Thyroid gland (tissue), 4 donors: ENCODE measurements at regions not wholly inside any gene's neighbourhood (a gene's known extent, or its start where the extent isn't known, plus 50 kb on each side); places are given as distances from the start of the nearest gene placed in this dataset.
"Not testable (repeated sequence)": the region's sequence is repeated elsewhere in the genome, so short reads cannot be mapped to it uniquely, and the experiment has no call there.

Experiments
- POLR2A ChIP-seq, 2 donors: fragments of 450-650 bp; IDR thresholded peaks; one replicate each; pipeline ENCODE4 v1.6.1; 2017; ENCODE audit warnings: antibody characterized with exemption in 2 of 2, mild to moderate bottlenecking in 2 of 2, moderate library complexity in 1 of 2
- TF ChIP-seq, protein P1 (sequence below), 6 experiments: fragments of 200-600 bp in 3 of 6; fragments of 450-650 bp in 3 of 6; sonication (generic) in 3 of 6; IDR thresholded peaks; one replicate each; pipeline ENCODE4 v1.5.1; 2016 to 2019; ENCODE audit warnings: antibody characterized with exemption in 6 of 6, mild to moderate bottlenecking in 2 of 6, inconsistent platforms in 1 of 6, moderate library complexity in 1 of 6

DNA sequence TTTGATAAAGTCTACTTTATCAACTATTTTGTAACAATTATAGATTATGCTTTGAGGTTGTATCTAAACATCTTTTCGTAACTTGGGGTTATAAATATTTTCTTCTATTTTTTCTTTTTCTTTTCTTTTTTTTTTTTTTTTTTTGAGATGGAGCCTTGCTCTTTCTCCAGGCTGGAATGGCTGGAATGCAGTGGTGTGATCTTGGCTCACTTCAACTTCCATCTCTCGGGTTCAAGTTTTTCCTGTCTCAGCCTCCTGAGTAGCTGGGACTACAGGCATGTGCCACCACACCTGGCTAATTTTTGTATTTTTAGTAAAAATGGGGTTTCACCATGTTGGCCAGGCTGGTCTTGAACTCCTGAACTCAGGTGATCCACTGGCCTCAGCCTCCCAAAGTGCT, 108.8 kb downstream of the CDC14C start:
- TF ChIP-seq, protein P1, sequence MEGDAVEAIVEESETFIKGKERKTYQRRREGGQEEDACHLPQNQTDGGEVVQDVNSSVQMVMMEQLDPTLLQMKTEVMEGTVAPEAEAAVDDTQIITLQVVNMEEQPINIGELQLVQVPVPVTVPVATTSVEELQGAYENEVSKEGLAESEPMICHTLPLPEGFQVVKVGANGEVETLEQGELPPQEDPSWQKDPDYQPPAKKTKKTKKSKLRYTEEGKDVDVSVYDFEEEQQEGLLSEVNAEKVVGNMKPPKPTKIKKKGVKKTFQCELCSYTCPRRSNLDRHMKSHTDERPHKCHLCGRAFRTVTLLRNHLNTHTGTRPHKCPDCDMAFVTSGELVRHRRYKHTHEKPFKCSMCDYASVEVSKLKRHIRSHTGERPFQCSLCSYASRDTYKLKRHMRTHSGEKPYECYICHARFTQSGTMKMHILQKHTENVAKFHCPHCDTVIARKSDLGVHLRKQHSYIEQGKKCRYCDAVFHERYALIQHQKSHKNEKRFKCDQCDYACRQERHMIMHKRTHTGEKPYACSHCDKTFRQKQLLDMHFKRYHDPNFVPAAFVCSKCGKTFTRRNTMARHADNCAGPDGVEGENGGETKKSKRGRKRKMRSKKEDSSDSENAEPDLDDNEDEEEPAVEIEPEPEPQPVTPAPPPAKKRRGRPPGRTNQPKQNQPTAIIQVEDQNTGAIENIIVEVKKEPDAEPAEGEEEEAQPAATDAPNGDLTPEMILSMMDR (IDR thresholded peaks at IDR 0.05): not testable (repeated sequence)
- not testable (repeated sequence) for TF ChIP-seq POLR2A (IDR thresholded peaks at IDR 0.05)
